T-helper 1 cell treated with Interleukin-12 subunit alpha and Interleukin-12 subunit beta and Interleukin-4 antibody, amounts not matched to agents 30 μg/mL and 1 μg/mL, for 36 hours (primary cell): ENCODE measurements at regions not wholly inside any gene's neighbourhood (a gene's known extent, or its start where the extent isn't known, plus 50 kb on each side); places are given as distances from the start of the nearest gene placed in this dataset.
"Not testable (repeated sequence)": the region's sequence is repeated elsewhere in the genome, so short reads cannot be mapped to it uniquely, and the experiment has no call there.

Experiments
- H3K27ac Mint-ChIP-seq: one replicate; pipeline ENCODE4 v1.8.0; 2021; ENCODE audit warnings: mild to moderate bottlenecking, mixed read lengths
- H3K27me3 Mint-ChIP-seq: one replicate; pipeline ENCODE4 v1.8.0; 2021; ENCODE audit warnings: low read depth, mixed read lengths
- H3K36me3 Mint-ChIP-seq: one replicate; pipeline ENCODE4 v1.8.0; 2021; ENCODE audit warnings: low read depth, mixed read lengths
- H3K4me1 Mint-ChIP-seq: one replicate; pipeline ENCODE4 v1.8.0; 2021; ENCODE audit warnings: low read depth, mixed read lengths
- H3K4me3 Mint-ChIP-seq: one replicate; pipeline ENCODE4 v1.8.0; 2021; ENCODE audit warnings: mild to moderate bottlenecking, moderate library complexity, mixed read lengths
- H3K9me3 Mint-ChIP-seq: one replicate; pipeline ENCODE4 v1.8.0; 2021; ENCODE audit warnings: mixed read lengths

DNA sequence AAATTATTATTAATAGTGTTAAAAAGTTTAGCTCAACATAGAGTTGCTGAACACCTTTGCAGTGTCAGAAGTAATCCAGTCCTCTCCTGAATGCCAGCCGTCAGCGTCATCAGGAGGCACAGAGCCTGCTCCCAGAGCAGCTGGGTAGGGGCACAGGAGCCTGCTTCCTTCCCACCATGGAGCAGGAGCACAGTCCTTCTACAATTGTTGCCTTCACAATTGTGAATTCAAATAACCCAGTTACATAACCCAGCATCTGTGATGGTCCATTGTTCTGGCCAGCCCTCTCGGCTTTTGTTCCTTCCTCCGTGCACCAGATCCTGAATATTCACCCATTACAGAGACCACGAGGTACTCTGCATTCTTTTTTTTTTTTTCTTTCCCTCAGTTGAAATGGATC is 393.9 kb upstream of the MAF start:
- H3K4me1 Mint-ChIP-seq: no peaks in the 10 kb centered on the region
- H3K27me3 Mint-ChIP-seq: peaks cover 4% of the 10 kb centered on the region
- no peak overlapping the region for H3K27ac Mint-ChIP-seq
- H3K9me3 Mint-ChIP-seq: peaks cover 3% of the 10 kb centered on the region
- no peaks in the 10 kb centered on the region for H3K36me3 Mint-ChIP-seq
- H3K4me3 Mint-ChIP-seq: no peak overlapping the region

DNA sequence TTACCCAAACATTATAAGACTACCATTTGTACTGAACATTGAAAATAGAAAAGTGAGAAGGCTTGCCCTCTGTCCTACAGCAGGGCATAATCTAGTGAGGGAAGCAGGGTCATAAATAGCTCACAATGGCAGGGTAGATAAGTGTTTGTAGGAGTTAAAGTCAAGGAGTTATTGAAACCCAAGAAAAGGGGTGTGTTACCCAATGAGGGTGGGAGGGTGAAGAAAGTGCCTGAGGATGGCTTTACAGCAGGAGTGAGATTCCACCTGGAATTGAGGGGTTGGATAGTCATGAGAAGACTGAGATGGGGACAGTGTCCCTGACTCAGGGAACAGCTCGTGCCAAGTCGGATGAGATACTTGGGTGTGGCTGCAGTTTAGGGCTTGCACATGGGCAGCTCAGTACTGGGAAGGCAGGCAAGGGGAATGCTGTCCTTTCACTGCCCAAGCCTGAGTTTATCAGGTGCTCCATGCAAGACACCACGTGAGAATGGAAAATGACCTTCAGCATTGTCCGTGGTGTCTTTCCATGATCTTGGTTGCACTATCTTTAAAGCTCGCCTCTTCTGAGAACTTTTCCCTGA is 393.2 kb upstream of the MAF start:
- H3K27me3 Mint-ChIP-seq: peaks cover 4% of the 10 kb centered on the region
- H3K4me1 Mint-ChIP-seq: no peaks in the 10 kb centered on the region
- peaks cover 3% of the 10 kb centered on the region for H3K9me3 Mint-ChIP-seq
- H3K36me3 Mint-ChIP-seq: no peaks in the 10 kb centered on the region
- H3K27ac Mint-ChIP-seq: no peak overlapping the region
- H3K4me3 Mint-ChIP-seq: no peak overlapping the region

DNA sequence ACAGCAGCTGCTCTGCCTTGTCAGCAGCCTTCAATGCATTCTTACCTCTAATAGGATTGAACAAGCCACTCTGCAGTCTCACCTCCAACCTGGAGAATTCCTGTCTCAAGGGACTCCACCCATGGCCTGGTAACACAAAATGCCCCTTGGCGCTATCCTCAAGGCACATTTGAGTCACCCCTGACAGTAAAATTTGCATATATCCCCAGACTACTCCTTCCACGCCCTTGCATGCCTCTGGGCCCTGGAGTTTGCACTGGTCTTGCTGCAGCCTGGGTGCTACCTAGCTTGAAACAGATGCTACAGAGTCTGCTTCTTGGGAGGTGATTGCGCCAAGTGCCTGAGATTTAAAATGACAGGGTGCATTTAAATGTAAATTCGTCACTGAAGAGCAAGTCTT is 391.4 kb upstream of the MAF start:
- Mint-ChIP-seq H3K9me3 (peaks cover 3% of the 10 kb centered on the region), H3K27me3 (peaks cover 4% of the 10 kb centered on the region), H3K4me3 (no peak overlapping the region), H3K4me1 (no peaks in the 10 kb centered on the region), H3K27ac (no peak overlapping the region), H3K36me3 (no peaks in the 10 kb centered on the region)

DNA sequence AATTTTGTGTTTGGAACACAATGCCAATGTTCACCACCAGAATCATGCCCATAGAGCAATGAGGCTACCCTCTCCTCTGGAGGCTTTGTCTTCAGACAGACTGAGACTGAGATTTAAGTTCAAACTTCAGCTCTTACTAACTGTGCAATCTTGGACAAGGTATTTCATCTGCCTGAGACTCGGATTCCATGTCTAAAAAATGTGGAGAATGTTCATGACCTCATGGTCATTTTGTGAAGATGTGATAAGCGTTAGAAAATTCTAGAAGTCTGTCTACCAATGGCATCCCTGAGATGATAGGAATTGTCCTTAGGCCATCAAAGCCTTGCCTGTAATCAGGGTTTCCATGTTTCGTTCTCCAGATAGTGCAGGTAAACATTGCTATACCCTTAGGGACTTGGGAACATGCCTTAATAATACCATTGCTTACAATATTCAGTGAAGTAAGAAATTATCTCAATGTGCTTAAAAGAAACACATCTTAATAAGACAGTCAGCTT is 388.2 kb upstream of the MAF start:
- Mint-ChIP-seq H3K27ac (no peak overlapping the region), H3K4me3 (no peak overlapping the region), H3K9me3 (peaks cover 3% of the 10 kb centered on the region)

GRCh38 chr16:79988089-79988488 is 387.6 kb upstream of the MAF start:
- Mint-ChIP-seq H3K4me3 (no peak overlapping the region), H3K27ac (no peak overlapping the region), H3K9me3 (no peaks in the 10 kb centered on the region), H3K4me1 (no peaks in the 10 kb centered on the region), H3K36me3 (no peaks in the 10 kb centered on the region), H3K27me3 (no peaks in the 10 kb centered on the region)

More for the DNA sequence above, 388.2 kb upstream of the MAF start:
- H3K27me3 Mint-ChIP-seq: no peaks in the 10 kb centered on the region
- H3K36me3 Mint-ChIP-seq: no peaks in the 10 kb centered on the region
- no peaks in the 10 kb centered on the region for H3K4me1 Mint-ChIP-seq

DNA sequence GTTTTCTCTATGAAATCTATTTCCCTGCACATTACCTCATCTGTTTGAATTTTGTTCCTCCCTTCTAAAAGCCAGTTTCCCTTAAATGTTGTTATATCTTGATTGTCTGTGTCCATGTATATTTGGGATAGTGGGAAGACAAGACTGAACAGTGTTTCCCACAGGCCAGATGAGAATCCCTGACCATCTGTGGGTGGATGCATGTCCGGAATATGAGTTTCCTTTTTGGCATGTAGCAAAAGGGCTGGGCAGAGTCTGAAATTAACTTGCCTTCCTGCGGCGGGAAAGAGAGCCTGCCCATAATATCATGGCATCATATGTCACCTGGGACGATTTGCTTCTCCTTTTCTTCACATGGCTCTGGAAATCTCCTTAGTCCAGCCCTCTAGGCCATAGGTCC is 385.8 kb upstream of the MAF start:
- Mint-ChIP-seq H3K4me1 (no peaks in the 10 kb centered on the region), H3K36me3 (no peaks in the 10 kb centered on the region), H3K27me3 (no peaks in the 10 kb centered on the region), H3K27ac (no peak overlapping the region), H3K9me3 (no peaks in the 10 kb centered on the region), H3K4me3 (no peak overlapping the region)

- Mint-ChIP-seq H3K4me3 (no peak overlapping the region), H3K27me3 (no peaks in the 10 kb centered on the region), H3K27ac (no peak overlapping the region), H3K9me3 (no peaks in the 10 kb centered on the region), H3K36me3 (no peaks in the 10 kb centered on the region), H3K4me1 (no peaks in the 10 kb centered on the region)
Measured at GRCh38 chr16:79985606-79986005, 385.1 kb upstream of the MAF start.

DNA sequence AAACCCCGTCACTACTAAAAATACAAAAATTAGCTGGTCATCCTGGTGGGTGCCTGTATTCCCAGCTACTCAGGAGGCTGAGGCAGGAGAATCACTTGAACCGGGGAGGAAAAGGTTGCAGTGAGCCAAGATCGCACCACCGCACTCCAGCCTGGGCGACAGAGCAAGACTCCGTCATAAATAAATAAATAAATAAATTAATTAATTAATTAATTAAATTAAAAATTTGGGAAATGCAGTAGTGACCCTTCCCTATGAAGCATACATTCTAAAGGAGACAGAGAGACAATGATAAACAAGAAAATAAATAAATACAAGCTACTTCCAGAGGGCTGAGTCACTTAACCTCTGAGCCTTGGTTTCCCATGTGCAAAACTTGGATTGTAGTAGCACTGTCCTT is 383.6 kb upstream of the MAF start:
- not testable (repeated sequence) for H3K4me1 Mint-ChIP-seq, H3K27ac Mint-ChIP-seq, H3K4me3 Mint-ChIP-seq

GRCh38 chr16:79982862-79983261 is 382.3 kb upstream of the MAF start:
- Mint-ChIP-seq H3K27me3 (no peaks in the 10 kb centered on the region), H3K27ac (no peak overlapping the region), H3K4me1 (no peaks in the 10 kb centered on the region), H3K4me3 (no peak overlapping the region), H3K9me3 (no peaks in the 10 kb centered on the region), H3K36me3 (no peaks in the 10 kb centered on the region)

More for the DNA sequence above, 383.6 kb upstream of the MAF start:
- not testable (repeated sequence) for H3K36me3 Mint-ChIP-seq, H3K9me3 Mint-ChIP-seq, H3K27me3 Mint-ChIP-seq

- Mint-ChIP-seq H3K36me3 (no peaks in the 10 kb centered on the region), H3K27me3 (no peaks in the 10 kb centered on the region), H3K9me3 (no peaks in the 10 kb centered on the region), H3K4me1 (no peaks in the 10 kb centered on the region), H3K27ac (no peak overlapping the region), H3K4me3 (no peak overlapping the region)
Measured at GRCh38 chr16:79982361-79982760, 381.8 kb upstream of the MAF start.

GRCh38 chr16:79981814-79982213 is 381.3 kb upstream of the MAF start:
- no peaks in the 10 kb centered on the region for H3K27me3 Mint-ChIP-seq
- no peak overlapping the region for H3K27ac Mint-ChIP-seq
- no peaks in the 10 kb centered on the region for H3K36me3 Mint-ChIP-seq
- no peaks in the 10 kb centered on the region for H3K9me3 Mint-ChIP-seq
- H3K4me3 Mint-ChIP-seq: no peak overlapping the region
- no peaks in the 10 kb centered on the region for H3K4me1 Mint-ChIP-seq

DNA sequence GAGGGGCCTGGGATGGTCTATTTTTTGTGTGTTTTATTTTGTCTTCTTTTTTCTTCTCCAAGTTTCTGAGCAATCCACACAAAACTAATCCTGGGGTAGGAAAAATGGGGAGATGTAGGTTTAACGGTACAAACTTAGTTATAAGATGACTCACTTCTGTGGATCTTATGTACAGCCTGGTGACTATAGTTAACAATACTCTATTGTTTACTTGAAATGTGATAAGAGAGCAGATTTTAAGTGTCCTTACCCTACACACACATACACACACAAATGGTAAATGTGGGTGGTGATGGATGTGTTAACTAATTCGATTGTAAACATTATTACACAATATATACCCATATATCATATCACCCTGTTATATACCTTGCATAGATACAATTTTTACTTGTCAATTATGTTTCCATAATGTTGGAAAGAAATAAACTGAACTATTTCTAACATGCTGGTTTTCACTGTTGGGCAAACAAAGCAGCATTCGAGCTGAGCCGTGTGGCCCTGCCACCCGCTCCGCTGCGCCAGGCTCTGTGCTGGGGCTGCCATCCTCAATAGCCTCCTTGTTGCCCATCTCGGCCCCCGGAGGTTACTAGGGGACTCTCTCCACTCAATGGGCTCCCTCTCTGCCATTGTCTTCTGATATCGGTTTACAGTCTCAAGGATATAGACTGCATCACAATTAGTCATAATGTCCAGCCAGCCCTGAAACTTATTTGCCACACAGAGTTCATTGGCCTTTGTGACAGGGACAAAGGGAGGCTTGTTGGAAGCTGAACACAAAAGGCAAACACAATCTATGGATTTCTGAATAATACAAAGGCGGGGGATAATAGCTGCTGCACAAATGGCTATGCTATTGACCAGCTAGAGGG is 380.3 kb upstream of the MAF start:
- H3K27ac Mint-ChIP-seq: no peak overlapping the region

GRCh38 chr16:79977940-79978836 is 377.7 kb upstream of the MAF start:
- Mint-ChIP-seq H3K4me1 (no peaks in the 10 kb centered on the region), H3K4me3 (no peak overlapping the region), H3K36me3 (no peaks in the 10 kb centered on the region), H3K27me3 (no peaks in the 10 kb centered on the region), H3K27ac (no peak overlapping the region), H3K9me3 (no peaks in the 10 kb centered on the region)

More for the DNA sequence above, 380.3 kb upstream of the MAF start:
- no peak overlapping the region for H3K4me3 Mint-ChIP-seq
- H3K9me3 Mint-ChIP-seq: no peaks in the 10 kb centered on the region
- H3K27me3 Mint-ChIP-seq: no peaks in the 10 kb centered on the region
- no peaks in the 10 kb centered on the region for H3K36me3 Mint-ChIP-seq
- no peaks in the 10 kb centered on the region for H3K4me1 Mint-ChIP-seq

- no peaks in the 10 kb centered on the region for H3K36me3 Mint-ChIP-seq
- H3K9me3 Mint-ChIP-seq: no peaks in the 10 kb centered on the region
- no peak overlapping the region for H3K4me3 Mint-ChIP-seq
- H3K4me1 Mint-ChIP-seq: no peaks in the 10 kb centered on the region
- H3K27me3 Mint-ChIP-seq: no peaks in the 10 kb centered on the region
- H3K27ac Mint-ChIP-seq: no peak overlapping the region
Measured at GRCh38 chr16:79973320-79973719, 372.8 kb upstream of the MAF start.
